ENCODE measurements at regions not wholly inside any gene's neighbourhood (a gene's known extent, or its start where the extent isn't known, plus 50 kb on each side); places are given as distances from the start of the nearest gene placed in this dataset.
"Not testable (repeated sequence)": the region's sequence is repeated elsewhere in the genome, so short reads cannot be mapped to it uniquely, and the experiment has no call there.

DNA sequence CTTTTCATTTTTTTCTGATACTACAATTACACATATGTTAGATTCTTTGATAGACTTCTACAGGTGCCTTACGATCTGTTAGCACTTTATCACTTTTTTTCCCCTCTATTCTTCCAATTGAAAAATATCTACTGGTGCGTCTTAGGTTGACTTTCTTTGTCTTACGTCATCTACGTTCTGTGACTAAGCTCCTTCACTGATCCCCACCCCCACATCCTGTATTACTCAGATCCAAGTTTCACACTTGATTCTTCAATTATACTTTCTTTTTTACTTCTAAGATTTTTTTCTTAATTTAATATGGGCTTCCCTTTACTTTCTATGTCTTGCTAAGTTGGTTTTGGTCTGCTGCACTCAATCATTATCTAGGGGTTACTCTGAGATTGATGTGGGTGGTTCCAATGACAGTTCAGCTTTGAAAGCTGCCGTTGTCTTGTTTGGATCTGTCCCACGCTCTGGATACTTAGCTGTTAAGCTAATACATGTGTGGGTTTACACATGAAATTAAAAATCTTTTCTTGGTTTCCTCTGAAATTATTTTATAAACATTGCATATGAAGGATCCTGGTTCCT is 1321.1 kb downstream of the RAPGEF2 start:
- no peak overlapping the region for H3K27ac ChIP-seq (ENCODE audit: low read depth, low read length)
- no peak overlapping the region for H4K12ac ChIP-seq (ENCODE audit: low read depth, low read length)
- no peaks in the 10 kb centered on the region for H3K27me3 ChIP-seq (ENCODE audit: insufficient read depth, low read length)
- H4K91ac ChIP-seq (ENCODE audit: low read depth, low read length) = no peak overlapping the region
- H2BK5ac ChIP-seq (ENCODE audit: low read depth, low read length, poor library complexity) = no peak overlapping the region
- no CpG with 5 or more reads among the region's 6 CpGs for WGBS (ENCODE audit: extremely low coverage, insufficient coverage, insufficient read length)
- H2AK5ac ChIP-seq (ENCODE audit: low read length) = no peak overlapping the region
- H3K36me3 ChIP-seq (ENCODE audit: control insufficient read depth in 1 of 2, insufficient read depth in 2 of 2, low read length in 2 of 2) = no peaks in the 10 kb centered on the region
- no peak overlapping the region for H3K14ac ChIP-seq (ENCODE audit: low read length)
- no peak overlapping the region for H3K4ac ChIP-seq (ENCODE audit: low read depth, low read length)
- no peaks in the 10 kb centered on the region for H3K79me1 ChIP-seq (ENCODE audit: low read length)
- H3K23ac ChIP-seq (ENCODE audit: low read length) = no peak overlapping the region
- H2AFZ ChIP-seq (ENCODE audit: insufficient read depth, low read length, poor library complexity) = no peak overlapping the region
- no peak for DNase-seq
- H2BK120ac ChIP-seq (ENCODE audit: insufficient read depth, low read length, poor library complexity) = no peak overlapping the region
- no peak overlapping the region for H2BK12ac ChIP-seq (ENCODE audit: low read length)
- no peak overlapping the region for H3K9ac ChIP-seq (ENCODE audit: low read length)
- H3K18ac ChIP-seq (ENCODE audit: low read length) = no peak overlapping the region
- H3K4me1 ChIP-seq (ENCODE audit: control insufficient read depth in 1 of 2, insufficient read depth in 2 of 2, low read length in 2 of 2) = no peaks in the 10 kb centered on the region
- no peak overlapping the region for H3K4me3 ChIP-seq (ENCODE audit: low read depth, low read length)
- H4K8ac ChIP-seq (ENCODE audit: low read depth, low read length) = no peak overlapping the region
- no peaks in the 10 kb centered on the region for H3K9me3 ChIP-seq (ENCODE audit: insufficient read depth, low read depth, low read length)
- H3K79me2 ChIP-seq (ENCODE audit: control insufficient read depth, insufficient read depth, low read length, poor library complexity) = no peaks in the 10 kb centered on the region
- no peak overlapping the region for H3K4me2 ChIP-seq (ENCODE audit: low read length)

DNA sequence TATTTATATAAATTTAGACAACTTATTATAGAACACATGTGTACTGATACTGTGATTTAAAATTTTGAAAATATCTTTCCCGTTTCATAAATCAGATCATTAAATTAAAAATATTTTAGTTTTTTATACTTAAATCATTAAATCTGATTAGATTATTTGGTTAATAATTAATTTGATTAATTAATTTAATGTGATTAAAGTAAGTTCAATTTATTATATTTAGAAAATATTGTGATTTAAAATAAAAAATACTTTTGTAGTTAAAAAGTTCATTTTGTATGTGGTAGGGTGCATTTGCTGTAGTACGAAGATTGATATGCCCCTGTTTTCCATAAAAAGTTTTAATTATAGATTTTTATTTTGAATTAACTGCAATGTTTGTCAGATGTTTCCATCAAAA is 1323.4 kb downstream of the RAPGEF2 start:
- Histone ChIP-seq H3K23ac (ENCODE audit: low read length) (no peak overlapping the region), H2BK120ac (ENCODE audit: insufficient read depth, low read length, poor library complexity) (no peak overlapping the region), H3K79me1 (ENCODE audit: low read length) (no peaks in the 10 kb centered on the region), H4K12ac (ENCODE audit: low read depth, low read length) (no peak overlapping the region), H3K9ac (ENCODE audit: low read length) (no peak overlapping the region), H3K4ac (ENCODE audit: low read depth, low read length) (no peak overlapping the region), H2AK5ac (ENCODE audit: low read length) (no peak overlapping the region), H3K18ac (ENCODE audit: low read length) (no peak overlapping the region), H3K27me3 (ENCODE audit: insufficient read depth, low read length) (no peaks in the 10 kb centered on the region), H3K79me2 (ENCODE audit: control insufficient read depth, insufficient read depth, low read length, poor library complexity) (no peaks in the 10 kb centered on the region), H3K9me3 (ENCODE audit: insufficient read depth, low read depth, low read length) (no peaks in the 10 kb centered on the region), H3K4me2 (ENCODE audit: low read length) (no peak overlapping the region), H2BK12ac (ENCODE audit: low read length) (no peak overlapping the region), H2BK5ac (ENCODE audit: low read depth, low read length, poor library complexity) (no peak overlapping the region), H3K14ac (ENCODE audit: low read length) (no peak overlapping the region), H3K4me1 (ENCODE audit: control insufficient read depth in 1 of 2, insufficient read depth in 2 of 2, low read length in 2 of 2) (no peaks in the 10 kb centered on the region), H3K36me3 (ENCODE audit: control insufficient read depth in 1 of 2, insufficient read depth in 2 of 2, low read length in 2 of 2) (no peaks in the 10 kb centered on the region), H3K4me3 (ENCODE audit: low read depth, low read length) (no peak overlapping the region), H3K27ac (ENCODE audit: low read depth, low read length) (no peak overlapping the region), H2AFZ (ENCODE audit: insufficient read depth, low read length, poor library complexity) (no peak overlapping the region), H4K8ac (ENCODE audit: low read depth, low read length) (no peak overlapping the region), H4K91ac (ENCODE audit: low read depth, low read length) (no peak overlapping the region)
- no peak for DNase-seq
- no CpG with 5 or more reads among the region's 2 CpGs for WGBS (ENCODE audit: extremely low coverage, insufficient coverage, insufficient read length)

DNA sequence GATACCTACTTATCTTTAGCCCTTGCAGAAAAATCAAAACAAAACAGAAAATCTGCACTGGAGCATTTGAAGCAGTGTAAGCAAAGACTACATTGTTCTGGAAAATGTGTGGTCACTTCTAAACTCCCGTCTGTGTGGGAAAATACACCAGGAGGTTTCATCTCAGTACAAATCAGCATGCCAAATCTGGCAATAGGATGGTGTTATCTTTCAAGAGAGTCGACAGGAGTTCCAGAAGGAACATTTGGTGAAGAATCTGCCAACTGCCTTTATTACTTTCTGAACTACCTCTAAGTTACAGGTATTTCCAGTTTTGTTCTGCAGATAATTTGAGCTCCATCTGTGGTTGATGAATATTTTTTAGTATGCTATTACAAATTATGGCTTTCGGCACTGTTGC is 1348.0 kb downstream of the RAPGEF2 start:
- Histone ChIP-seq H3K4me3 (ENCODE audit: low read depth, low read length) (no peak overlapping the region), H3K79me1 (ENCODE audit: low read length) (no peaks in the 10 kb centered on the region), H3K4ac (ENCODE audit: low read depth, low read length) (no peak overlapping the region), H4K8ac (ENCODE audit: low read depth, low read length) (no peak overlapping the region), H2BK120ac (ENCODE audit: insufficient read depth, low read length, poor library complexity) (no peak overlapping the region), H4K12ac (ENCODE audit: low read depth, low read length) (no peak overlapping the region), H3K14ac (ENCODE audit: low read length) (no peak overlapping the region), H2AFZ (ENCODE audit: insufficient read depth, low read length, poor library complexity) (no peak overlapping the region), H3K9ac (ENCODE audit: low read length) (no peak overlapping the region), H3K79me2 (ENCODE audit: control insufficient read depth, insufficient read depth, low read length, poor library complexity) (no peaks in the 10 kb centered on the region), H3K9me3 (ENCODE audit: insufficient read depth, low read depth, low read length) (no peaks in the 10 kb centered on the region), H3K4me2 (ENCODE audit: low read length) (no peak overlapping the region), H3K23ac (ENCODE audit: low read length) (no peak overlapping the region), H2BK12ac (ENCODE audit: low read length) (no peak overlapping the region), H3K27ac (ENCODE audit: low read depth, low read length) (no peak overlapping the region), H2BK5ac (ENCODE audit: low read depth, low read length, poor library complexity) (no peak overlapping the region), H2AK5ac (ENCODE audit: low read length) (no peak overlapping the region), H4K91ac (ENCODE audit: low read depth, low read length) (no peak overlapping the region), H3K4me1 (ENCODE audit: control insufficient read depth in 1 of 2, insufficient read depth in 2 of 2, low read length in 2 of 2) (no peaks in the 10 kb centered on the region), H3K27me3 (ENCODE audit: insufficient read depth, low read length) (no peaks in the 10 kb centered on the region), H3K18ac (ENCODE audit: low read length) (no peak overlapping the region), H3K36me3 (ENCODE audit: control insufficient read depth in 1 of 2, insufficient read depth in 2 of 2, low read length in 2 of 2) (no peaks in the 10 kb centered on the region)
- no CpG with 5 or more reads among the region's 3 CpGs for WGBS (ENCODE audit: extremely low coverage, insufficient coverage, insufficient read length)
- no peak for DNase-seq

DNA sequence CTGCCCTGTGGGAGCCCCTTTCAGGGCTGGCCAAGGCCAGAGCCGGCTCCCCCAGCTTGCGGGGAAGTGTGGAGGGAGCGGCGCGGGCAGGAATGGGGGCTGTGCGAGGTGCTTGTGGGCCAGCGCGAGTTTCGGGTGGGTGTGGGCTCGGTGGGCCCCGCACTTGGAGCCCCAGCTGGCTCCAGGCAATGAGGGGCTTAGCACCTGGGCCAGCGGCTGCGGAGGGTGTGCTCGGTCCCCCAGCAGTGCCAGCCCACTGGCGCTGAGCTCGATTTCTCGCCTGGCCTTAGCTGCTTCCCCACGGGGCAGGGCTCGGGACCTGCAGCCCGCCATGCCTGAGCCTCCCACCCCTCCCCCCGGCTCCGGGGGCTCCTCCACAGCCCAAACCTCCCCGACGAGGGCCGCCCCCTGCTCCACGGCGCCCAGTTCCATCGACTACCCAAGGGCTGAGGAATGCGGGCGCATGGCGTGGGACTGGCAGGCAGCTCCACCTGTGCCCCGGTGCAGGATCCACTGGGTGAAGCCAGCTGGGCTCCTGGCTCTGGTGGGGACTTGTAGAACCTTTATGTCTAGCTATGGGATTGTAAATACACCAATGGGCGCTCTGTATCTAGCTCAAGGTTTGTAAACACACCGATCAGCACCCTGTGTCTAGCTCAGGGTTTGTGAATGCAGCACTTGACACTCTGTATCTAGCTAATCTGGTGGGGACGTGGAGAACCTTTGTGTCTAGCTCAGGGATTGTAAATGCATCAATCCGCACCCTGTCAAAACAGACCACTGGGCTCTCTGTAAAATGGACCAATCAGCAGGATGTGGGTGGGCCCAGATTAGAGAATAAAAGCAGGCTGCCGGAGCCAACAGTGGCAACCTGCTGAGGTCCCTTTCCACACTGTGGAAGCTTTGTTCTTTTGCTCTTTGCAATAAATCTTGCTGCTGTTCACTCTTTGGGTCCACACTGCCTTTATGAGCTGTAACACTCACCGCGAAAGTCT is 1379.1 kb downstream of the RAPGEF2 start:
- H3K9ac ChIP-seq (ENCODE audit: low read length); H3K4me2 ChIP-seq (ENCODE audit: low read length); H3K14ac ChIP-seq (ENCODE audit: low read length); H3K79me1 ChIP-seq (ENCODE audit: low read length); H3K9me3 ChIP-seq (ENCODE audit: insufficient read depth, low read depth, low read length); H2AK5ac ChIP-seq (ENCODE audit: low read length); H2BK120ac ChIP-seq (ENCODE audit: insufficient read depth, low read length, poor library complexity); H4K8ac ChIP-seq (ENCODE audit: low read depth, low read length); H4K12ac ChIP-seq (ENCODE audit: low read depth, low read length); H3K23ac ChIP-seq (ENCODE audit: low read length); H3K4me1 ChIP-seq (ENCODE audit: control insufficient read depth in 1 of 2, insufficient read depth in 2 of 2, low read length in 2 of 2); H3K18ac ChIP-seq (ENCODE audit: low read length); H3K79me2 ChIP-seq (ENCODE audit: control insufficient read depth, insufficient read depth, low read length, poor library complexity); H2AFZ ChIP-seq (ENCODE audit: insufficient read depth, low read length, poor library complexity); H3K4ac ChIP-seq (ENCODE audit: low read depth, low read length); H3K27ac ChIP-seq (ENCODE audit: low read depth, low read length); DNase-seq; H2BK12ac ChIP-seq (ENCODE audit: low read length); H3K36me3 ChIP-seq (ENCODE audit: control insufficient read depth in 1 of 2, insufficient read depth in 2 of 2, low read length in 2 of 2); H3K4me3 ChIP-seq (ENCODE audit: low read depth, low read length); H3K27me3 ChIP-seq (ENCODE audit: insufficient read depth, low read length); H4K91ac ChIP-seq (ENCODE audit: low read depth, low read length); H2BK5ac ChIP-seq (ENCODE audit: low read depth, low read length, poor library complexity): not testable (repeated sequence)
- no CpG with 5 or more reads among the region's 39 CpGs for WGBS (ENCODE audit: extremely low coverage, insufficient coverage, insufficient read length)
